ENCODE measurements at regions not wholly inside any gene's neighbourhood (a gene's known extent, or its start where the extent isn't known, plus 50 kb on each side); places are given as distances from the start of the nearest gene placed in this dataset.

GRCh38 chr3:184659797-184660301, 52.0 kb downstream of the MAGEF1 start:
- DNase-seq (ENCODE audit: low read depth): no peak

GRCh38 chr3:184658223-184658928, 53.5 kb downstream of the MAGEF1 start:
- DNase-seq (ENCODE audit: low read depth): no peak

GRCh38 chr3:184656829-184657681, 54.8 kb downstream of the MAGEF1 start:
- DNase-seq (ENCODE audit: low read depth): no peak

- no peak for DNase-seq (ENCODE audit: low read depth)
Measured at GRCh38 chr3:184656458-184656828, 55.4 kb downstream of the MAGEF1 start.

- no peak for DNase-seq (ENCODE audit: low read depth)
Measured at GRCh38 chr3:184655597-184655996, 56.3 kb downstream of the MAGEF1 start.

GRCh38 chr3:184654375-184654774, 57.5 kb downstream of the MAGEF1 start:
- no peak for DNase-seq (ENCODE audit: low read depth)

- no peak for DNase-seq (ENCODE audit: low read depth)
Measured at GRCh38 chr3:184652465-184652864, 59.4 kb downstream of the MAGEF1 start.

GRCh38 chr3:184651904-184652303, 60.0 kb downstream of the MAGEF1 start:
- no peak for DNase-seq (ENCODE audit: low read depth)

- no peak for DNase-seq (ENCODE audit: low read depth)
Measured at GRCh38 chr3:184648636-184649035, 63.2 kb downstream of the MAGEF1 start.

GRCh38 chr3:184647405-184647936, 64.4 kb downstream of the MAGEF1 start:
- DNase-seq (ENCODE audit: low read depth): no peak

- DNase-seq (ENCODE audit: low read depth): no peak
Measured at GRCh38 chr3:184645336-184645735, 66.5 kb downstream of the MAGEF1 start.

GRCh38 chr3:184643442-184643841, 68.4 kb downstream of the MAGEF1 start:
- no peak for DNase-seq (ENCODE audit: low read depth)

- no peak for DNase-seq (ENCODE audit: low read depth)
Measured at GRCh38 chr3:184642631-184643285, 69.1 kb downstream of the MAGEF1 start.

- DNase-seq (ENCODE audit: low read depth): no peak
Measured at GRCh38 chr3:184641430-184641829, 70.4 kb downstream of the MAGEF1 start.

- no peak for DNase-seq (ENCODE audit: low read depth)
Measured at GRCh38 chr3:184639351-184639750, 72.5 kb downstream of the MAGEF1 start.

- no peak for DNase-seq (ENCODE audit: low read depth)
Measured at GRCh38 chr3:184637705-184638104, 74.2 kb downstream of the MAGEF1 start.

GRCh38 chr3:184636741-184637316, 75.0 kb downstream of the MAGEF1 start:
- DNase-seq (ENCODE audit: low read depth): peak; percentile 33

- no peak for DNase-seq (ENCODE audit: low read depth)
Measured at GRCh38 chr3:184635774-184636173, 74.2 kb downstream of the EPHB3 start.

GRCh38 chr3:184635126-184635525, 73.5 kb downstream of the EPHB3 start:
- DNase-seq (ENCODE audit: low read depth): no peak

GRCh38 chr3:184633237-184633579, 71.6 kb downstream of the EPHB3 start:
- no peak for DNase-seq (ENCODE audit: low read depth)

GRCh38 chr3:184632551-184633236, 71.1 kb downstream of the EPHB3 start:
- DNase-seq (ENCODE audit: low read depth): no peak
